Coronary artery (tissue), 2 donors: ENCODE measurements at regions not wholly inside any gene's neighbourhood (a gene's known extent, or its start where the extent isn't known, plus 50 kb on each side); places are given as distances from the start of the nearest gene placed in this dataset.
"Not testable (repeated sequence)": the region's sequence is repeated elsewhere in the genome, so short reads cannot be mapped to it uniquely, and the experiment has no call there.

ENCODE experiments used
- DNase-seq: peaks from one replicate; pipeline ENCODE4 v3.0.0-alpha.2; 2017; ENCODE audit warnings: low spot score
- H3K27ac ChIP-seq, 2 donors: fragments of 200-600 bp; sonication (generic); one replicate each; pipeline ENCODE4 v1.5.1; 2016 to 2019
- H3K4me3 ChIP-seq: fragments of 200-600 bp; sonication (generic); 2 replicates; pipeline ENCODE4 v1.5.1; 2016; ENCODE audit warnings: mild to moderate bottlenecking, moderate library complexity
- TF ChIP-seq, protein P1 (sequence below): fragments of 200-600 bp; sonication (generic); IDR thresholded peaks from one replicate; pipeline ENCODE4 v1.5.1; 2019; ENCODE audit warnings: antibody characterized with exemption

DNA sequence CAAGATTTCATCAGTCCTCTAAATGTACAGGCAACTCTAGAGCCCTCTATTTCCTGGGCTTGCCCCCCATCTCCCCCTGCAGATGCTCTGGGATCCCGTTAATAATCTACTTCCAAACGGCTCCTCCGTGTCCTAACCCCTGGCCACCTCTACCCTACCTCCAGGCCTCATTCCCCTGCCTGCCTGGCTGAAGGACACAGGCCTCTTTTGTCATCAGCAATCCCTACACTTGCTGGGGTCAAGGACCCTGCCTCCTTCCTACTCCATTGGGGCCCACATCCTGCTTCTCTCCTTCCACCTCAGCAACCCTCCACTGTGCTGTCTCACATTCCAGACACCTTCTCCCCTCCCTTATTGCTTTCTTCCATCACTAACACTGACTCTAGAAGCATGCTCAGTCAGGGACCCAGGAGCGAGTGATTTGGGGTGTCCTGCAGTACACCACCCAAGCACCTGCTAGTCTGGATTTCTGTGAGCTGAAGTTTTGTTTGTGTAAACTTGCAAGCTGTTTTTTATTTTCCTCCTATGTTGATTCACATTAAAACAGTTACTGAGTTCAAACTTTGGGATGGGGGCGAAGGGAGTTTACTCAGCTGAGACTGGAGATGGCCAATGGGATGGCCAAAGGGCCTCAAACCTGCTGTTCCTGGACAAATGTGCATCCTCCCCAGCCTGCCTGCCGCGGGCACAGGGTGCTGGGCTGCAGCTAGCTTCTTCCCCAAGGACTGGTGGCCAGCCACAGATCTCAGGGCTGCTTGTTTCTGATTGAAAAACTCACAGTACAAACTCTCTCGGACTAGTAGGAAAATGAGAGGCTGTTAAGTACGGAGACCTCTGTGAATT lies 314.7 kb downstream of the FOXO1 start:
- TF ChIP-seq, protein P1, sequence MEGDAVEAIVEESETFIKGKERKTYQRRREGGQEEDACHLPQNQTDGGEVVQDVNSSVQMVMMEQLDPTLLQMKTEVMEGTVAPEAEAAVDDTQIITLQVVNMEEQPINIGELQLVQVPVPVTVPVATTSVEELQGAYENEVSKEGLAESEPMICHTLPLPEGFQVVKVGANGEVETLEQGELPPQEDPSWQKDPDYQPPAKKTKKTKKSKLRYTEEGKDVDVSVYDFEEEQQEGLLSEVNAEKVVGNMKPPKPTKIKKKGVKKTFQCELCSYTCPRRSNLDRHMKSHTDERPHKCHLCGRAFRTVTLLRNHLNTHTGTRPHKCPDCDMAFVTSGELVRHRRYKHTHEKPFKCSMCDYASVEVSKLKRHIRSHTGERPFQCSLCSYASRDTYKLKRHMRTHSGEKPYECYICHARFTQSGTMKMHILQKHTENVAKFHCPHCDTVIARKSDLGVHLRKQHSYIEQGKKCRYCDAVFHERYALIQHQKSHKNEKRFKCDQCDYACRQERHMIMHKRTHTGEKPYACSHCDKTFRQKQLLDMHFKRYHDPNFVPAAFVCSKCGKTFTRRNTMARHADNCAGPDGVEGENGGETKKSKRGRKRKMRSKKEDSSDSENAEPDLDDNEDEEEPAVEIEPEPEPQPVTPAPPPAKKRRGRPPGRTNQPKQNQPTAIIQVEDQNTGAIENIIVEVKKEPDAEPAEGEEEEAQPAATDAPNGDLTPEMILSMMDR: no peak
- no peak overlapping the region for H3K4me3 ChIP-seq
- H3K27ac ChIP-seq: peak overlapping the region in 1 of 2 donors; percentile 50

DNA sequence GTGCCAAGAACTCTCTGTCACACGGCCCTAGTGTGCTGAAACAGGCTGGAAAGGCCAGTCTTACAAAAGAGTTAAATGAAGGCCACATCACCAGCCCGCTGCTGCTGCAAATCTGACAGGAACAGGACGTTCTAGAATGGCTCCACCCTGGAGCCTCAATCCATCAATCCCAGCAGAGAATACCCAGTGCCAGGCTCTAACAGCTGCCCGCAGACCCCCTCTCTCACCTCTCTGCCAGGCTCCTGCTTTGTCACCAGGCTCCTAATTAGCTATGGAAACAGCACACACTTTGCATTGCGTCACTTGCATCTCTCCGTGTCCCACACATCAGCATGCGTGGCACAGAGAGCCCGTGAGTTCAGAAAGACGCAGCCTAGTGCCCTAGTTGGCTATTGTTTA lies 314.1 kb downstream of the FOXO1 start:
- Histone ChIP-seq H3K27ac (peak overlapping the region in 1 of 2 donors; percentile 50), H3K4me3 (no peak overlapping the region)
- no peak for DNase-seq
- TF ChIP-seq, protein P1: no peak

More for the DNA sequence above, 314.7 kb downstream of the FOXO1 start:
- DNase-seq: no peak

DNA sequence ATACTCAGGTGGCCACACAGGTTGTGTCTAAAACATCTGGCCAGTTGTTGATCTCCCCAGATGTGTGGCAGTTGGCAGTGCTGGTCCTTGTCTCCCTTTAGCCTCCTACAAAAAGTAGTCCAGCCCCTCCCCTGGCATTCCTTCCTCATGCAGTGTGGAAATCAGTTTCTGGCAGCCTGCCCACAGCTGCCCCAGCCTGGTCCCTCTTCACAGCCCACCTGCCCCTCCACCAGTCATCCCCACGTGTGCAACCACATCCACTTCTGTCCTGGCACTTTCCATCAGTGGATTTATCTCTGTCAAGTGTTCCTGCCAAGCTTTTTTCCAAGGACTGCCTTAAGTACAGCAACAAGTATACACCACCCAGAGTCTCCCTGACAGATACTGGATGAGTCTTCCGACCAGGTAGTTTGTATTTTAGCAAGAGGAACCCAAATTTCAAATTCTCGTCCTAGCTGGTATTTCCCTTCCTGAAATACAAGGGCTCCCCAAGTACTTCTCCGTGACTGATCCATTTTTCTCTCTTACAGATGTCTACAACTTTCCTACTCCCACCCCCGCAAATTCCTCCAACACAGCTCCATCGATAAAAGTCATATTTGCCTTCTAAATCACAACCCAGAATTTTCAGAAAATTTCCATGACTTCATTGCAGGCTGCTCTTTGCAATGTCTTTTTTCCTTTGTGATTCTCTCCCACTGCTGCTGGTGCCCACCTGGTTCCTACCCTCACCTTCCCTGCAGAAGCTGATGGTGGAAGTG lies 313.5 kb downstream of the FOXO1 start:
- no peak for DNase-seq
- Histone ChIP-seq H3K4me3 (peak overlapping the region; percentile 13), H3K27ac (peak overlapping the region in 1 of 2 donors; percentile 50)
- TF ChIP-seq, protein P1: no peak

DNA sequence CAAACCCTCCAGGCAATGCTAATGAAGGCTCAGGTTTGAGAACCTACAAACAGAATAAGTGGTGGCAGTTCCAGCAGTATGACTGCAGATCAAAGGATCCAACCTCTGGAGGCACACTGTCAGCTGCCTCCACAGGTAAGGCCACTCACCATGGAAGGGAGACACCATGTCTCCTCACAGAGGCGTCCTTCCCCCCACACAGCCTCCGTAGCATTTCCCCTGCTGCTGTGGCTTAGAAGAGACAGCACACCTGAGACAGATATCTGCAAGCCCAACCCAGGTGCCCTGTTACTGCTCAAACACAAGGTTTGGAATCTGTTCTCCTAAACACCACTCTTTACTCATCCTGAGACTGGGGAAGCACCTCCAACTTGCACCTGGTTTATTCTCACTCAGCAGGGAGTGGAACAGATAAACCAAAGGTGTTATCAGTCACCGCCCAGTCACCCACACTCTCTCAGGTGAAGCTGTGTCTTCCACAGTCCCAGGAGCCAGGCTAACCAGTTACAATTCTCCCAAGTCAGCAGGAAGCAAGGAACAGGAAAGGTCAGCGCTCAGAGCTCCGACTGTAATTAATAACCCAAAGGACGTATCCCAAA lies 311.2 kb downstream of the FOXO1 start:
- Histone ChIP-seq H3K4me3 (no peak overlapping the region), H3K27ac (no peak overlapping the region)
- no peak for DNase-seq
- TF ChIP-seq, protein P1: no peak

DNA sequence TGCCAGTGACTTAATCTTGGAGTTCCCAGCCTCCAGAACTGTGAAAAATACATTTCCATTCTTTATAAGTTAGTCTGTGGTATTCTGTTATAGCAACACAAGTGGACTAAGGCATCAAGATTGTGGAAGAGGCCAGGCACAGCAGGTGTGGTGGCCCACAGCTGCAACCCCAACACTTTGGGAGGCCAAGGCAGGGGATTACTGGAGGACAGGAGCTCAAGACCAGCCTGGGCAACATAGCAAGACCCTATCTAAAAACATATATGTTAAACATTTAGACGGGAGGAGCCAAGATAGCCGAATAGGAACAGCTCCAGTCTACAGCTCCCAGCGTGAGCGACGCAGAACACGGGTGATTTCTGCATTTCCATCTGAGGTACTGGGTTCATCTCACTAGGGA lies 310.4 kb downstream of the FOXO1 start:
- DNase-seq: no peak

DNA sequence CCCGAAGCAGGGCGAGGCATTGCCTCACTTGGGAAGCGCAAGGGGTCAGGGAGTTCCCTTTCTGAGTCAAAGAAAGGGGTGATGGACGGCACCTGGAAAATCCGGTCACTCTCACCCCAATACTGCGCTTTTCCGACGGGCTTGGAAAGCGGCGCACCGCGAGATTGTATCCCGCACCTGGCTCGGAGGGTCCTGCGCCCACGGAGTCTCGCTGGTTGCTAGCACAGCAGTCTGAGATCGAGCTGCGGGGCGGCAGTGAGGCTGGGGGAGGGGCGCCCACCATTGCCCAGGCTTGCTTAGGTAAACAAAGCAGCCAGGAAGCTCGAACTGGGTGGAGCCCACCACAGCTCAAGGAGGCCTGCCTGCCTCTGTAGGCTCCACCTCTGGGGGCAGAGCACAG lies 310.0 kb downstream of the FOXO1 start:
- not testable (repeated sequence) for H3K4me3 ChIP-seq, DNase-seq, H3K27ac ChIP-seq

More for the DNA sequence above, 310.4 kb downstream of the FOXO1 start:
- no peak overlapping the region for H3K4me3 ChIP-seq
- TF ChIP-seq, protein P1: no peak
- H3K27ac ChIP-seq: no peak overlapping the region

DNA sequence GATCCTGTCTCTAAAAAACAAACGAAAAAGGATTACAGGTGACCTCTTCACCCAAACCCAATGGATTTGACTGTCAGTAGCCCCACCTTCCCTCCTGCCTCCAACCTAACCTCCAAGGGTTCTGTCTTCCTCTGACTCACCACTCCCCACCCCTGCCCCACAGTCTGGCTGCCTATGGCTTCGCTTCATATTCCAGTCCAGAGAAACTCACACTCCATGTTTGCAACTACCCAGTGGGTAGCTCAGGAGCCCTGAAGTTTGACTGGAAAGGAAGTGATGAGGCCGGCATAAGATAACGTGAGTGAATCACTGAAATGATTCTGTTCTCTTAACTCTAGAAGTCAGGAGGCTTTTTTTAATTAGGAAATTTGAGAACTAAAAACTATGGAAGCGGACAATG lies 303.9 kb downstream of the FOXO1 start:
- TF ChIP-seq, protein P1: no peak
- DNase-seq: no peak
- Histone ChIP-seq H3K27ac (no peak overlapping the region), H3K4me3 (no peak overlapping the region)
